ENCODE measurements at regions not wholly inside any gene's neighbourhood (a gene's known extent, or its start where the extent isn't known, plus 50 kb on each side); places are given as distances from the start of the nearest gene placed in this dataset.
"Not testable (repeated sequence)": the region's sequence is repeated elsewhere in the genome, so short reads cannot be mapped to it uniquely, and the experiment has no call there.

DNA sequence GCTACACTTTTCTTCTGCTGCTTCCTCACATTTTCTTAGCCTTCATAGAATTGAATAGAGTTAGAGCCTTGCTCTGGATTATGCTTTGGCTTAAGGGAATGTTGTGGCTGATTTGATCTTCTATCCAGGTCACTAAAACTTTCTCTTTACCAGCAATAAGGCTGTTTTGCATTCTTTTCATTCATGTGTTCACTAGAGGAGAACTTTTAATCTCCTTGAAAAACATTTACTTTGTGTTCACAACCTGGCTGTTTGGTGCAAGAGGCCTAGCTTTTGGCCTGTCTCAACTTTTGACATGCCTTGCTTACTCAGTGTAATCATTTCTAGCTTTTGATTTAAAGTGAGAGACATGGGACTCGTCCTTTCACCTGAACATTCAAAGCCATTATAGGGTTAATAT lies 87.7 kb upstream of the RAB40AL start:
- DNase-seq: no peak
- CTCF ChIA-PET: no interaction called here
- Mint-ChIP-seq H3K4me1 (ENCODE audit: low read depth, unreplicated experiment) (no peaks in the 10 kb centered on the region), H3K4me3 (ENCODE audit: low read depth, unreplicated experiment) (no peak overlapping the region), H3K36me3 (ENCODE audit: insufficient read depth, unreplicated experiment) (no peaks in the 10 kb centered on the region), H3K27me3 (ENCODE audit: unreplicated experiment) (no peaks in the 10 kb centered on the region), H3K27ac (ENCODE audit: unreplicated experiment) (no peak overlapping the region), H3K9me3 (ENCODE audit: low read depth, unreplicated experiment) (no peaks in the 10 kb centered on the region)
- intact Hi-C loops (cut with micrococcal nuclease; ENCODE audit: unreplicated experiment): no loop called here
- TF ChIP-seq, protein P1, sequence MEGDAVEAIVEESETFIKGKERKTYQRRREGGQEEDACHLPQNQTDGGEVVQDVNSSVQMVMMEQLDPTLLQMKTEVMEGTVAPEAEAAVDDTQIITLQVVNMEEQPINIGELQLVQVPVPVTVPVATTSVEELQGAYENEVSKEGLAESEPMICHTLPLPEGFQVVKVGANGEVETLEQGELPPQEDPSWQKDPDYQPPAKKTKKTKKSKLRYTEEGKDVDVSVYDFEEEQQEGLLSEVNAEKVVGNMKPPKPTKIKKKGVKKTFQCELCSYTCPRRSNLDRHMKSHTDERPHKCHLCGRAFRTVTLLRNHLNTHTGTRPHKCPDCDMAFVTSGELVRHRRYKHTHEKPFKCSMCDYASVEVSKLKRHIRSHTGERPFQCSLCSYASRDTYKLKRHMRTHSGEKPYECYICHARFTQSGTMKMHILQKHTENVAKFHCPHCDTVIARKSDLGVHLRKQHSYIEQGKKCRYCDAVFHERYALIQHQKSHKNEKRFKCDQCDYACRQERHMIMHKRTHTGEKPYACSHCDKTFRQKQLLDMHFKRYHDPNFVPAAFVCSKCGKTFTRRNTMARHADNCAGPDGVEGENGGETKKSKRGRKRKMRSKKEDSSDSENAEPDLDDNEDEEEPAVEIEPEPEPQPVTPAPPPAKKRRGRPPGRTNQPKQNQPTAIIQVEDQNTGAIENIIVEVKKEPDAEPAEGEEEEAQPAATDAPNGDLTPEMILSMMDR (IDR thresholded peaks at IDR 0.05; ENCODE audit: unreplicated experiment): no peak
- BruUV-seq (replicated peaks): no TSS peak

DNA sequence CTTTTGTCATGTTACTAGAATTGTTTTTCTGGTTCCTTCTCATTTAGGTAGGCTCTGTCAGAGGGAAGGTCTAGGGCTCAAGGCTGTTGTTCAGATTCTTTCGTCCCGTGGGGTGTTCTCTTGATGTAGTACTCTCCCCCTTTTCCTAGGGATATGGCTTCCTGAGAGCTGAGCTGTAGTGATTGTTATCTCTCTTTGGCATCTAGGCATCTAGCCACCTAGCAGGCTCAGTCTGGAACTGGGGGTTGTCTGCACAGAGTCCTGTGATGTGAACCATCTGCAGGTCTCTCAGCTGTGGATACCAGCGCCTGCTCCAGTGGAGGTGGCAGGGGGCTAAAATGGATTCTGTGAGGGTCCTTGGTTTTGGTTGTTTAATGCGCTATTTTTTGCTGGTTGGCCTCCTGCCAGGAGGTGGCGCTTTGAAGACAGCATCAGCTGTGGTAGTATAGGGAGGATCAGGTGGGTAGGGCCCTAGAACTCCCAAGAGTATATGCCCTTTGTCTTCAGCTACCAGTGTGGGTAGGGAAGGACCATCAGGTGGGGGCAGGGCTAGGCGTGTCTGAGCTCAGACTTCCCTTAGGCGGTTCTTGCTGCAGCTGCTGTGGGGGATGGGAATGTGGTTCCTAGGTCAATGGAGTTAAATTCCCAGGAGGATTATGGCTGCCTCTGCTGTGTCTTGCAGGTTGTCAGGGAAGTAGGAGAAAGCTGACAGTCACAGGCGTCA lies 78.1 kb upstream of the RAB40AL start:
- H3K4me1 Mint-ChIP-seq (ENCODE audit: low read depth, unreplicated experiment); DNase-seq; BruUV-seq (replicated peaks); H3K27me3 Mint-ChIP-seq (ENCODE audit: unreplicated experiment); H3K9me3 Mint-ChIP-seq (ENCODE audit: low read depth, unreplicated experiment); H3K4me3 Mint-ChIP-seq (ENCODE audit: low read depth, unreplicated experiment); H3K27ac Mint-ChIP-seq (ENCODE audit: unreplicated experiment); CTCF ChIA-PET; H3K36me3 Mint-ChIP-seq (ENCODE audit: insufficient read depth, unreplicated experiment); intact Hi-C loops (cut with micrococcal nuclease; ENCODE audit: unreplicated experiment): not testable (repeated sequence)

DNA sequence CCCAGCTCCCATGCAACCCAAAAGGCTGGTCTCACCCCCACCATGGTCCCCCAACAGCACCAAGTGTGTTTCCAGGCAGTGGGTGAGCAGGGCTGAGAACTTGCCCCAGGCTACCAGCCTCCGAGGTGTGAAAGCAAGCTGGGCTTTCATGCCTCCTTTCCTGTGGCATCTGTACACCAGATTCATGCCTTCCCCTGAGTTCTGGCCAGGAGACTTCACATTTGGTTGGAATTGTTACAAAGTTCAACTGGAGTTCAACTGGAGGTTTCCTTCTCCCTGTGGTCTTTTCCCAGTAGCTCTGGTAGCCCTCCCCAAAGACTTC lies 77.6 kb upstream of the RAB40AL start:
- BruUV-seq (replicated peaks): no TSS peak
- CTCF ChIA-PET: no interaction called here
- Mint-ChIP-seq H3K27ac (ENCODE audit: unreplicated experiment) (no peak overlapping the region), H3K4me1 (ENCODE audit: low read depth, unreplicated experiment) (no peaks in the 10 kb centered on the region), H3K4me3 (ENCODE audit: low read depth, unreplicated experiment) (no peak overlapping the region), H3K9me3 (ENCODE audit: low read depth, unreplicated experiment) (no peaks in the 10 kb centered on the region), H3K27me3 (ENCODE audit: unreplicated experiment) (no peaks in the 10 kb centered on the region), H3K36me3 (ENCODE audit: insufficient read depth, unreplicated experiment) (no peaks in the 10 kb centered on the region)
- intact Hi-C loops (cut with micrococcal nuclease; ENCODE audit: unreplicated experiment): no loop called here
- TF ChIP-seq, protein P1 (IDR thresholded peaks at IDR 0.05; ENCODE audit: unreplicated experiment): no peak
- DNase-seq: no peak

DNA sequence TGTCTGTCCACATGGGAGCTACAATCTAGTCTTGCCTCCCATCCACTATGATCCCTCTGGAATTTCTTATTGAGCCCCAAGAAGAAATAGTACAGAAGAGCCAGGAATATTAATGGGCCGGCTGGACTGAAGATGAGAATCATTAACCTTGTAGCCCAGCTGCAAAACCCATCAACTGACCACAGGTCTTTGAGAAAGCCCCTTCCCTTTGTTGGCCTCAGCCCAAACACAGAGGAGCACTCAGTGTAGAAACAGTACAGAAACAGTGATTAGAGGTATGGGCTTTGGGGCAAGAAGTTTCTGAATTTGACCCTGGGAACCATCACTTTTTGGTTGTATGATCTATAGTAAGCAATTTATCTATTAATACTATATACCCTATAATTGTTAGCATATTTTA lies 76.8 kb upstream of the RAB40AL start:
- TF ChIP-seq, protein P1 (IDR thresholded peaks at IDR 0.05; ENCODE audit: unreplicated experiment): no peak
- intact Hi-C loops (cut with micrococcal nuclease; ENCODE audit: unreplicated experiment): no loop called here
- no TSS peak for BruUV-seq (replicated peaks)

DNA sequence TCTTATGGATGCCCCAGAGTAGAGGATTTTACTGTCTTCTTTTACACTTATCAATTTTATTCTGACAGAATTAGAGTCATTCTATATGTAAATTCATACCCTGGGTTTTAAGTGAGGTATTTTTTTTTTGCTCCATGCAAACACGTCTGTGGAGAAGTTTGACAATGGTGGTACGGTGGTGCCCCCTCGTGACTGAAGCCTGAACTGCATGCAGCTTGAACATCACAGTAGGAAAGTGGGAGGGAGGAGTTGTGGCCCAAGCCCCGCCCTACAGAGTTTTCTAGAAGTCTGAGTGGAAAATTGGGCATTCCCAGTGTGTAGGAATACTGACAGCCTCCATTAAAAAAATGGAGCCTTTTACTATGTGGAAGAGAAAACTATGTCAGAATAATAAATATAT lies 73.3 kb upstream of the RAB40AL start:
- TF ChIP-seq, protein P1 (IDR thresholded peaks at IDR 0.05; ENCODE audit: unreplicated experiment): peak; percentile 71
- no peak overlapping the region for H3K27ac Mint-ChIP-seq (ENCODE audit: unreplicated experiment)
- no peaks in the 10 kb centered on the region for H3K9me3 Mint-ChIP-seq (ENCODE audit: low read depth, unreplicated experiment)
- H3K4me3 Mint-ChIP-seq (ENCODE audit: low read depth, unreplicated experiment): no peak overlapping the region
- CTCF ChIA-PET: no interaction called here
- intact Hi-C loops (cut with micrococcal nuclease; ENCODE audit: unreplicated experiment): no loop called here
- peak; percentile 82 for DNase-seq
- H3K27me3 Mint-ChIP-seq (ENCODE audit: unreplicated experiment): no peaks in the 10 kb centered on the region
- no TSS peak for BruUV-seq (replicated peaks)
- H3K36me3 Mint-ChIP-seq (ENCODE audit: insufficient read depth, unreplicated experiment): no peaks in the 10 kb centered on the region
- H3K4me1 Mint-ChIP-seq (ENCODE audit: low read depth, unreplicated experiment): no peaks in the 10 kb centered on the region

More for the DNA sequence above, 76.8 kb upstream of the RAB40AL start:
- H3K27me3 Mint-ChIP-seq (ENCODE audit: unreplicated experiment): no peaks in the 10 kb centered on the region
- H3K27ac Mint-ChIP-seq (ENCODE audit: unreplicated experiment): no peak overlapping the region
- no peaks in the 10 kb centered on the region for H3K36me3 Mint-ChIP-seq (ENCODE audit: insufficient read depth, unreplicated experiment)
- H3K9me3 Mint-ChIP-seq (ENCODE audit: low read depth, unreplicated experiment): no peaks in the 10 kb centered on the region
- H3K4me3 Mint-ChIP-seq (ENCODE audit: low read depth, unreplicated experiment): no peak overlapping the region
- H3K4me1 Mint-ChIP-seq (ENCODE audit: low read depth, unreplicated experiment): no peaks in the 10 kb centered on the region
- no peak for DNase-seq
- CTCF ChIA-PET: no interaction called here

Measured in Calu3 (cell line).